ENCODE measurements at regions not wholly inside any gene's neighbourhood (a gene's known extent, or its start where the extent isn't known, plus 50 kb on each side); places are given as distances from the start of the nearest gene placed in this dataset.

DNA sequence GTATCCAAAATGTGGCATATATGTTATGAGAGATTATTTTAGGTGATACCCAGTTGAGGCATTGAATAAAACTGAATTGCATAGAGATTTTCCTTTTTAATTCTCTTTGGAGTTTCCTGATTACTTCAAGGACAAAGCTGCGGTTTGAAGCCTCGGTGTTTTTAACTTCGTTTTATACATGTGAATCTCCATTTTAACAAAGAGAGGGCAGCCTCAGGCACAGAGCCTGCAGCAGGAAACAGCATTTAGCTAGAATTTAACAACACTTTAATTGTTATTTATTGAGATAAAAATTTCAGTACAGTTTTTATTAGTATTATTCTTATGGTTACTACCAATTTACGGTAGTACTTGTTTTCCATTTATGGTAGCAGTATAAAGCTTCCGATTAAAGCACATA lies 114.0 kb downstream of the KIF4B start:
- Histone ChIP-seq H4K20me1 (ENCODE audit: insufficient read depth, low read length) (no peaks in the 10 kb centered on the region), H3K4me1 (ENCODE audit: insufficient read depth, low read length) (no peaks in the 10 kb centered on the region), H3K27ac (ENCODE audit: low read depth, low read length) (no peak overlapping the region), H3K4me3 (ENCODE audit: insufficient read depth, low read depth, low read length) (no peak overlapping the region), H3K36me3 (ENCODE audit: insufficient read depth, low read length) (no peaks in the 10 kb centered on the region), H3K4me2 (ENCODE audit: low read length) (no peak overlapping the region), H3K79me2 (ENCODE audit: insufficient read depth, low read length) (no peaks in the 10 kb centered on the region), H3K9me3 (ENCODE audit: insufficient read depth, low read depth, low read length) (no peaks in the 10 kb centered on the region), H3K9ac (ENCODE audit: low read length) (no peak overlapping the region), H2AFZ (ENCODE audit: low read depth, low read length) (no peak overlapping the region), H3K27me3 (ENCODE audit: insufficient read depth, low read length) (no peaks in the 10 kb centered on the region)
- FAIRE-seq, result no peak
- Mint-ChIP-seq H3K27me3 (ENCODE audit: low read depth, unreplicated experiment) (peaks cover 12% of the 10 kb centered on the region), H3K36me3 (ENCODE audit: low read depth, unreplicated experiment) (no peaks in the 10 kb centered on the region), H3K9me3 (ENCODE audit: unreplicated experiment) (no peaks in the 10 kb centered on the region), H3K27ac (ENCODE audit: unreplicated experiment) (no peak overlapping the region), H3K4me3 (ENCODE audit: unreplicated experiment) (no peak overlapping the region), H3K4me1 (ENCODE audit: low read depth, unreplicated experiment) (no peaks in the 10 kb centered on the region)
- TF ChIP-seq, protein P1, sequence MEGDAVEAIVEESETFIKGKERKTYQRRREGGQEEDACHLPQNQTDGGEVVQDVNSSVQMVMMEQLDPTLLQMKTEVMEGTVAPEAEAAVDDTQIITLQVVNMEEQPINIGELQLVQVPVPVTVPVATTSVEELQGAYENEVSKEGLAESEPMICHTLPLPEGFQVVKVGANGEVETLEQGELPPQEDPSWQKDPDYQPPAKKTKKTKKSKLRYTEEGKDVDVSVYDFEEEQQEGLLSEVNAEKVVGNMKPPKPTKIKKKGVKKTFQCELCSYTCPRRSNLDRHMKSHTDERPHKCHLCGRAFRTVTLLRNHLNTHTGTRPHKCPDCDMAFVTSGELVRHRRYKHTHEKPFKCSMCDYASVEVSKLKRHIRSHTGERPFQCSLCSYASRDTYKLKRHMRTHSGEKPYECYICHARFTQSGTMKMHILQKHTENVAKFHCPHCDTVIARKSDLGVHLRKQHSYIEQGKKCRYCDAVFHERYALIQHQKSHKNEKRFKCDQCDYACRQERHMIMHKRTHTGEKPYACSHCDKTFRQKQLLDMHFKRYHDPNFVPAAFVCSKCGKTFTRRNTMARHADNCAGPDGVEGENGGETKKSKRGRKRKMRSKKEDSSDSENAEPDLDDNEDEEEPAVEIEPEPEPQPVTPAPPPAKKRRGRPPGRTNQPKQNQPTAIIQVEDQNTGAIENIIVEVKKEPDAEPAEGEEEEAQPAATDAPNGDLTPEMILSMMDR (IDR thresholded peaks at IDR 0.05; ENCODE audit: insufficient read depth, low read depth, low read length), result no peak
- TF ChIP-seq EZH2 (IDR thresholded peaks at IDR 0.05; ENCODE audit: insufficient read depth, low read length), result no peak
- no peak for DNase-seq (ENCODE audit: low read depth)

DNA sequence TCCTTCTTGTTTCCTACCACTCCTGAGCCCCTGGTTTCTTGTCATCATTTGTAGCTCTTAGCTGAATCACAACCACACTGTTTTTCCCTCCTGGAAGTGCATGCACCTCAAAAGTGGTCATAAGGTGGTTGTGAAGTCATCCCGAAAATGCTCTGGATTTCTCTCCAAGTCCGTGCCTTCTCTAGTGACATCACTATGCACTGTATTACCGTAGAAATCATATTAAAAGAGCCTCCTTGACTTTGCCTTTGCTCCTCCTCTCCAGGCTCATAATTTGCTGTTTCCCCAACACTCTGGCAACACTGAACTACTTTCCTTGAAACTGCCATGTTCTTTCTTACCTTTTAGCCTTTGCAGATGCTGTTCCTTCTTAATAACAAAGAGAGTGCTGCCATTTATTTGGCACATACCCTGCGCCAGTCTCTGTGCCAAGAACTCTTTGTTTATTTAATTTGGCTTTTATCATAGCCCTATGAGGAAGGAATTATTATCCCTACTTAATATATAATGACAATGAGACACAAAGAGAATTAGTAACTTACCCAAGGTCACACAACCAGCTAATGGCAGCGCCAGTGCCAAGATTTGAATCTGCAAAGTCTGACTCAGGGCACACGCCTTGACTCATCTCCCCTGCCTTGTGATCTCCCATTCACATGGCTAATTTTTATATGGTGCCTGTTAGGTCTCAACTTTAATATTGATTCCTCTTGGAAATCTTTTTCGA lies 115.4 kb downstream of the KIF4B start:
- Mint-ChIP-seq H3K4me3 (ENCODE audit: unreplicated experiment) (no peak overlapping the region), H3K36me3 (ENCODE audit: low read depth, unreplicated experiment) (no peaks in the 10 kb centered on the region), H3K4me1 (ENCODE audit: low read depth, unreplicated experiment) (no peaks in the 10 kb centered on the region), H3K27ac (ENCODE audit: unreplicated experiment) (no peak overlapping the region), H3K27me3 (ENCODE audit: low read depth, unreplicated experiment) (peaks cover 12% of the 10 kb centered on the region), H3K9me3 (ENCODE audit: unreplicated experiment) (no peaks in the 10 kb centered on the region)
- no peak for TF ChIP-seq EZH2 (IDR thresholded peaks at IDR 0.05; ENCODE audit: insufficient read depth, low read length)
- TF ChIP-seq, protein P1 (IDR thresholded peaks at IDR 0.05; ENCODE audit: insufficient read depth, low read depth, low read length), result no peak
- no peak for DNase-seq (ENCODE audit: low read depth)
- H4K20me1 ChIP-seq (ENCODE audit: insufficient read depth, low read length), result no peaks in the 10 kb centered on the region
- no peak overlapping the region for H2AFZ ChIP-seq (ENCODE audit: low read depth, low read length)
- no peak overlapping the region for H3K4me3 ChIP-seq (ENCODE audit: insufficient read depth, low read depth, low read length)
- H3K27me3 ChIP-seq (ENCODE audit: insufficient read depth, low read length), result no peaks in the 10 kb centered on the region
- H3K79me2 ChIP-seq (ENCODE audit: insufficient read depth, low read length), result no peaks in the 10 kb centered on the region
- no peak for FAIRE-seq
- H3K9ac ChIP-seq (ENCODE audit: low read length), result no peak overlapping the region
- H3K9me3 ChIP-seq (ENCODE audit: insufficient read depth, low read depth, low read length), result no peaks in the 10 kb centered on the region
- no peaks in the 10 kb centered on the region for H3K4me1 ChIP-seq (ENCODE audit: insufficient read depth, low read length)
- no peaks in the 10 kb centered on the region for H3K36me3 ChIP-seq (ENCODE audit: insufficient read depth, low read length)
- H3K4me2 ChIP-seq (ENCODE audit: low read length), result no peak overlapping the region
- H3K27ac ChIP-seq (ENCODE audit: low read depth, low read length), result no peak overlapping the region

DNA sequence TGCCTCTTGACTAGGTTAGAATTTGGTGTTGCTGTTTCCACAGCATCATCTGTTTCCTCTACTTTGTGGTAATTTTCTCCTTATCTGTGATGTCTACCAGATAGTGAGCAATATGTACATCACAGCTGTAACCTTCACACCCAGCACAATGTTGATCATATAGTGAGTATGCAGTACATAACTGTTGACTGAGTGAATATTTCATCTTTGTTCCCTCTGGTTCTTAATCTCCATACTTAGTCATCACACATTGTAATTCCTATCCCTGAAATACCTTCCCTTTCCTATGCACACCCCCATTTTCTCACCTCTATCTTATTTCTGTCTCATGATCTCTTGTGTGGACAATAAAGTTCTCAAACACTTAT lies 115.9 kb downstream of the KIF4B start:
- no peak overlapping the region for H3K9ac ChIP-seq (ENCODE audit: low read length)
- H3K4me3 Mint-ChIP-seq (ENCODE audit: unreplicated experiment), result no peak overlapping the region
- TF ChIP-seq EZH2 (IDR thresholded peaks at IDR 0.05; ENCODE audit: insufficient read depth, low read length), result no peak
- TF ChIP-seq, protein P1 (IDR thresholded peaks at IDR 0.05; ENCODE audit: insufficient read depth, low read depth, low read length), result no peak
- H3K27ac ChIP-seq (ENCODE audit: low read depth, low read length), result no peak overlapping the region
- no peak overlapping the region for H3K27ac Mint-ChIP-seq (ENCODE audit: unreplicated experiment)
- H3K36me3 ChIP-seq (ENCODE audit: insufficient read depth, low read length), result no peaks in the 10 kb centered on the region
- no peaks in the 10 kb centered on the region for H3K9me3 Mint-ChIP-seq (ENCODE audit: unreplicated experiment)
- FAIRE-seq, result no peak
- H3K36me3 Mint-ChIP-seq (ENCODE audit: low read depth, unreplicated experiment), result no peaks in the 10 kb centered on the region
- no peak overlapping the region for H2AFZ ChIP-seq (ENCODE audit: low read depth, low read length)
- H3K27me3 ChIP-seq (ENCODE audit: insufficient read depth, low read length), result no peaks in the 10 kb centered on the region
- H3K9me3 ChIP-seq (ENCODE audit: insufficient read depth, low read depth, low read length), result no peaks in the 10 kb centered on the region
- no peaks in the 10 kb centered on the region for H3K4me1 Mint-ChIP-seq (ENCODE audit: low read depth, unreplicated experiment)
- no peaks in the 10 kb centered on the region for H3K79me2 ChIP-seq (ENCODE audit: insufficient read depth, low read length)
- peaks cover 14% of the 10 kb centered on the region for H3K27me3 Mint-ChIP-seq (ENCODE audit: low read depth, unreplicated experiment)
- no peak for DNase-seq (ENCODE audit: low read depth)
- no peaks in the 10 kb centered on the region for H4K20me1 ChIP-seq (ENCODE audit: insufficient read depth, low read length)
- H3K4me1 ChIP-seq (ENCODE audit: insufficient read depth, low read length), result no peaks in the 10 kb centered on the region
- H3K4me3 ChIP-seq (ENCODE audit: insufficient read depth, low read depth, low read length), result no peak overlapping the region
- no peak overlapping the region for H3K4me2 ChIP-seq (ENCODE audit: low read length)

Measured in astrocyte (in vitro differentiated cells and primary cell).